ENCODE measurements at regions not wholly inside any gene's neighbourhood (a gene's known extent, or its start where the extent isn't known, plus 50 kb on each side); places are given as distances from the start of the nearest gene placed in this dataset.
"Not testable (repeated sequence)": the region's sequence is repeated elsewhere in the genome, so short reads cannot be mapped to it uniquely, and the experiment has no call there.

DNA sequence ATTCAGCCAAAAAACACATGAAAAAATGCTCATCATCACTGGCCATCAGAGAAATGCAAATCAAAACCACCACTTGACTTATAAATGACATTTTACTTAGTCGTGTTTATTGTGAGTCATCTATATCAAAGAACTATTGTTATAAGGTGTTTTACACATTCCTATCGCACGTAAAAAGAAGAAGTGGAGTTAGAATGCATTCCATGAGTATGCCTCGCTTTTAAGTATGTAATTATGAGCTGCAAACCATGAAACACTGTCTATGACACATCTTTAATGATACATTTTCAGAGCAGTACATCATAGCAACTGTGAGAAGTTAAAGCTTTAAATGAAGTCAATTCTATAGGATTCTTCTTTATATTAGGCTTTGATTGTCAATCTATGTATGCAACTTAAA lies 614.3 kb upstream of the ADAMTS5 start:
- DNase-seq = no peak

DNA sequence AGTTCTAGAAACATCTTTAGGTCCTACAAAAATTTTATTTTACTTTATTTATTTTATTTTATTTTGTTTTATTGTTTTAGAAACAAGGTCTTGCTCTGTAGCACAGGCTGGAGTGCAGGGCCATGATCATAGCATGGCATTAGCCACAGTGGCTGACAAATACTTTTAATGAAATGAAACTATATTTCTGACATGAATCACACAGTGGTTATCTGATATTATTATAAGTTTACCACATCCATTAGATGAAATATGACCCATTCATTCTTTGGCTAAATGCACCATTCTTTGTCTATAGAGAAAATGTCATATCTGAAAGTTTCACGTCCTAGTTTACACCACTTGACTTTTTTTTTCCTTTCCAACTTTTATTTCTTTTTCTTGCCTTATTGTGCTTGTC lies 613.4 kb upstream of the ADAMTS5 start:
- no peak for DNase-seq

DNA sequence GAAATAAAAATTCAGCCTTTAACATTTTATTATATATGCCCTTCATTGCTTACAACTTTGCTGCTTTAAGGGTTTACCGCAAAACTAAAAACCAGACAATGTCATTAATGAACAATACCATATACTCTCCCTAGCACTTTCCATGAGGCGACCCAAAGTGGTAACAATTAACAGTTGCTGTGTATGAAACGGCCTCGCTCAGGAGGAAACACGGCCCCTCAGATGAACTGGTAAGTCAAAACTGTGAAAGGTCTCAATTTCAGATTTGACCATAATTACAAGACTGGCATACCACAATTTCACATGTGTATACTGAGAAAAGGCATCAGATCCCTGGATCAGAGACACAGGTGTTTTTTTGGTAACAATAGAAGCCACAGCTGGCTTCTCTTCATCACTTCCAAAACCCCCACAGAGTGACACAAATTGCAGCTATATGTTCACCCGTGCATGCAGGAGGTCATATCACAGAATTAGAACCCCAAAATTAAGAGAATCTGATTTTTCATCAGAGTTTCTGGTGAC lies 611.9 kb upstream of the ADAMTS5 start:
- no peak for DNase-seq

- DNase-seq = no peak
These were observed 605.8 kb upstream of the ADAMTS5 start for GRCh38 chr21:27572696-27573095.

GRCh38 chr21:27571706-27572105 lies 604.8 kb upstream of the ADAMTS5 start:
- no peak for DNase-seq

DNA sequence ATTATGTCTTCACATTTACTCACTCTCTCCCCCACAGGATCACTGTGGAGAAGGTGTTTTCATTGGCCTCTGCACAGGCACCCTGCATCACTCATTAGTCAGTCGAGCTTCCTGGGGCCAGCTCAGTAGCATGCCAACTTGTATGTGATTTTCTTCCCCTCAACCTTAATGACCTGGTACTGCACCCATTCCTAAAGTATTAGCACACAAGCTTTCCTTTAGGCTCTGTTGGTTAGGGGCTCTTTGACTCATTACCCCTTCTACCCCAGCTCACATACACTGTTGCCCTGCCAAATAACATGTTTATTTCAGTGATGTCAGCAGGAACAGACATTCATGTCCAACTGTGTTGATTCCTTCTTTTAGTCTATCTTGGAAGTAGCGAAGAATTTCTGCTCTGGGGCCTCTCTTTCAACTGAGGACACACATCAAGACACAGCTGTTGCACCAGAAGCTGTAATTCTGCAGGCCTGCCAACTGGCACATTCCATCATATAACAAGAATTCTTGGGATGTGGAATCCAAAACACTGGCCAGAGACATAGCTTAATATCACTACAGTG lies 603.5 kb upstream of the ADAMTS5 start:
- no peak for DNase-seq

DNA sequence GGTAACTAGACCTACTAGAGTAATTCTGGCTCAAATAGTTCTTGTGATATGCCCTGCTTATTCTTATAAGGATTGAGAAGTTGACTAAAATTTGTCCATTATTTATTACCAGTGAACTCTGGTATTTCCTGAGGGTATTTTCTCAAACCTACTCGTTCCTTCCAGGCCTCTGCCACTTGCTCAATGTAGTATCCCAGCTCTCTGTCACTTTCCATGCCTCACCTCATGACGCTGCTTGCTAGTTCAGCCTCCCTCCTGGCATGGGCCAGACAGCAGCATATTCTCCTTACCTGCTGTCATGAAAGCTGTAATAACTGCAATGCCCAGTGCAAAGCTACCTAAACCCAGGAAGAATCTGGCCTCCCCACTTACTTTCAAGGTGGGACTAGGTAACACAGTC lies 602.9 kb upstream of the ADAMTS5 start:
- no peak for DNase-seq

DNA sequence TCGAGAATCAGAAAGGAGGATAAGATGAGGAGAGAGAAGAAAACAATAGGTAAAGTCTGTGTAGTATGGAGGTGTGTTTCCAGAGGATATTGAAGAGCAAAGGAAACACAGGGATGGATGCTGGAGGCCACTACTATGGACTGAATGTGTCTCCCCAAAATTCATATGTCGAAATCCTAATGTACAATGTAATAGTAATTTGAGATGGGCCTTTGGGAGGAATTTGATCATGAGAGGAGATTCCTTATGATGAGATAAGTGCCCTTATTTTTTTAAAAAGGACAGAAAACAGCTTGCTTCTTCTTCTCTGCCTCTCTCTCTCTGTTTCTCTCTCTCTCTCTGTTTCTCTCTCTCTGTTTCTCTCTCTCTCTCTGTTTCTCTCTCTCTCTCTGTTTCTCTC lies 602.2 kb upstream of the ADAMTS5 start:
- no peak for DNase-seq

GRCh38 chr21:27567381-27567780 lies 600.5 kb upstream of the ADAMTS5 start:
- no peak for DNase-seq

DNA sequence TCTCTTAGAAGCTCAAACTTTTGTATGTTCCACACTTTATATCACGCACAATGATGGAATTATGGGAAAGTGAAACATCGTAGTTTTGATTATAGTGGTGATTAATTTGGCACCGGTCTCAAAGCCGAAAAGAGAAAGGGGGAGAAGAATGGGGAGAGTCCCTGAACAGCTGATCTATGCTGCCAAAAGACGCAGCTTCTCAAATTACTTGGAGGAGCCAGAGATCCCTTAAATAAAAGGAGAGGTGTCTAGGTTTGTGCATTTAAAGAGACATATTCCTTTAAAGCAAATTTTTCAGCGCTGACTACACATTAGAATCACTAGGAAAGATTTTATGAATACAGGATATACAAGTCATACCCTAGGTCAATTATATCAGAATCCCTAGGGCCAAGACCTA lies 599.6 kb upstream of the ADAMTS5 start:
- no peak for DNase-seq

DNA sequence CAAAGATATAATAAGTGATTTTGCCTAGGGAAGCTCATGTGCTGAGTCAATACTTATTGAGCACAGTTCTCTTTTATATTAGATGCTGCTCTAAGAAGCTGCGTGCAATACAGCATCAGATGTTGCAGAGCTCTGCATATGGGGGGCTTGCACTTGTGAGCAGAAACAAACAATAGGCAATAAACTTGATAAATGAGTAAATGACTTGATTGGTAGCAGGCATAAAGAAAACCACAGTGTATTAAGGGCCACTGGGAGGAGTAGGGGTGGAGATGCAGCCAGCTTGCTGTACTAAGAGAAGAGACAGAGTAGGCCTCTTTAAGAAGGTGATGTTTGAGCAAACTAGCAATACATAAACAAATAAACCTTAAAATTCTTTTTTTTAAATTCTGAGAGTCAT lies 598.5 kb upstream of the ADAMTS5 start:
- DNase-seq = no peak

- DNase-seq = no peak
These were observed 597.9 kb upstream of the ADAMTS5 start for GRCh38 chr21:27564684-27565301.

DNA sequence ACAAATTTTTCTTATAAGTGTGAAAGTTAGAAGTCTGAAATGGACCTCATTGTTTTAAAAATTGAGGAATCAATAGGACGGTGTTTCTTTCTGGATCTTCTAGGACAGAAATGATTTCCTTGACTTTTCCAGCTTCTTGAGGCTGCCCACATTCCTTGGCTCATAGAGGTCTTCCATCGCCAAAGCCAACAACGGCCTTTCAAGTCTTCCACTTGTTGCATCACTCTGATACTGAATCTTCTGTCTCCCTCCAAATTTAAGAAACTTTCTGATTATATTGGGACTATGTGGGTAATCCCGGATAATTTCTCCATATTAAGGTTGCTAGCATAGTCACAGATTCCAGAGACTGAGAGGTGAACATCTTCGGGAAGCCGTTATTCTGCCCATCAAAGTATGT lies 595.4 kb upstream of the ADAMTS5 start:
- DNase-seq = no peak

DNA sequence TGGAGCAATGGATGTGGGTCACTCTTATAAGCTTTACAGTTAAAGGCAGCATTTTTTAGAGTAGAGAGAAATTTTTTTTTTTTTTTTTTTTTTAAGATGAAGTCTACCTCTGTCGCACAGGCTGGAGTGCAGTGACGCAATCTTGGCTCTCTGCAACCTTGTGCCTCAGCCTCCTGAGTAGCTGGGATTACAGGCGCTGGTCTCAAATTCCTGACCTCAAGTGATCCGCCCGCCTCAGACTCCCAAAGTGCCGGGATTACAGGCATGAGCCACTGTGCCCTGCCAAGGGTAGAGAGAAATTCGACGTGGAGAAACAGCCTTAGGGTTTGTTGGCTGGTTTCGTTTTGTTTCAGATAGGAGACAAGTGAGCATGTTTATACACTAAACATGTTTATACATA lies 594.2 kb upstream of the ADAMTS5 start:
- DNase-seq = no peak

- DNase-seq = no peak
These were observed 590.5 kb upstream of the ADAMTS5 start for GRCh38 chr21:27557356-27557755.

- DNase-seq = no peak
These were observed 589.1 kb upstream of the ADAMTS5 start for GRCh38 chr21:27555996-27556395.

- no peak for DNase-seq
These were observed 583.4 kb upstream of the ADAMTS5 start for GRCh38 chr21:27550287-27550686.

GRCh38 chr21:27548486-27548885 lies 581.6 kb upstream of the ADAMTS5 start:
- DNase-seq = no peak

DNA sequence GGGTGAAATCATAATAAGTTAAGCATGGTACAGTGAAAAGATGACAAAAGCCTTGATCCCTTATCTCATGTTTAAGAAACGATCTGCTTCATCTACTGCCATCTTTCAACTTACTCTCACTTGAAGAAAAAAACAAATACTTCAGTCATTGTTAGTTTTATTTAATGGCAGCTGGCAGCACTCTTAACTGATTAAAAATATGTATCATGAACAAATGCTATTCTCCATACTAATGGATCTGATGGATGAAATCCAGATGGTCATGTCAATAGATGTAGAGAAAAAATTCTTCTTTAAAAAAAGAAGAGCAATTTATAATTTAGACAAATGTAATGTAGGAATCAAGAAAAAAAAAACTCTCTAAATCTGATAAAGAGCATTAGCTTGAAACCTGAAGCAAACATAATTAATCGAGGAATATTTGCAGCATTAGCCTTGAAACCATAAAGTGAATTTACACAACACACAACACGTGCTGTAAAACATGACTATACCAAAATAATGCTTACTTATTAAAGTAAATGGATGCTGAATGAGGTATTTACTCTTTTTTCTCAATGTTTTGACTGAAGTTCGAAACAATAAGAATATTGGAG lies 579.0 kb upstream of the ADAMTS5 start:
- DNase-seq = no peak

- not testable (repeated sequence) for DNase-seq
These were observed 575.2 kb upstream of the ADAMTS5 start for GRCh38 chr21:27542126-27542525.

DNA sequence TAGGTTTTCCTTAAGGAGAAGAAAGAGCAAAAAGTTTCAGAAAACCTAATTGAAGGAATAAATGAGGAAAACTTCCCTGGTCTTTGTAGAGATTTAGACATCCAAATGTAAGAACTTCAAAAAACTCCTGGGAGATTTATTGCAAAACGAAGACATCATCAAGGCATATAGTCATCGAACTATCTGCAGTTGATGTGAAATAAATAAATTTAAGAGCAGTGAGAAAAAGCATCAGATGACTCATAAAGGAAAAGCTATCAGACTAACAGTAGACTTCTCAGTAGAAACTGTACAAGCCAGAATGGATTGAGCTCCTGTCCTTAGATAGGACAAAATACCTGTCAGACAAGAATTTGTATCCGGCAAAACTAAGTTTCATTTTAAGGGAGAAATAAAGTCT lies 569.4 kb upstream of the ADAMTS5 start:
- DNase-seq = no peak

DNA sequence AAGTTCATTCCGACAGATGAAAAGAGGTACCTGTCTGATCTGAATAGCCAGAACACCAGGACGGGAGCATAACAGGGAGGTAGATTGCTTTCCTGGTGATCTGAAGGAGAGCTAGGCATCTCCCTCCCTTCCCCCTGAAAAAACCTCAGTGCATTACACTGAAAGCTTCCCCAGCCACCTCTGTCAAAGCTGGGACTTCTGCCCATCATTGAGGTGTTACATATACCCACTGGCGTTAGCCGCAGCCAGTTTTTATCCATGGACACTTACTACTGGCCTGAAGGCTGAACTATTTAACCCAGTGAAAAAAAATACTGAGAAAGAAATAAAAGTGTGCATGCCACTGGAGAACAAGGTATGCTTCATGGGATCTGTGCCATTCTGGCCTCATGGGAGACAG lies 568.3 kb upstream of the ADAMTS5 start:
- no peak for DNase-seq

DNA sequence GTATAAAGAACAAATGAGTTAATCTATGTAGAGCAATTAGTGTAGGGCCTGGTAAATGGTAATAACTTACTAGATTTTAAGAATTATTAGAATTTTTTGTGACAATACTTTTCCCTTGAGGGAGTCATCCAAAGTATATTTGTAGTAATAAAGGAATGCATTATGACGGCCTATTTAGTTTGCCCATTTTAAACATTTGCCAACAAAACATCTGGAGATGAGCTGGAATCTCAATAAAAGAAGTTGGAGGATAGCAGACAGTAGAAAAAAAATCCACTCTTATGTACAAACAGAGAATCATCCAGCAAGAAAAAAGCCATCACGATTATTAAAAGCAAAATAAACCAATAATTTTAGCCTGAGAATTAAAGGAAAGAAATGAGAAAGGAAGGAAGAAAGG lies 567.3 kb upstream of the ADAMTS5 start:
- no peak for DNase-seq

- no peak for DNase-seq
These were observed 565.2 kb upstream of the ADAMTS5 start for GRCh38 chr21:27532076-27532475.

GRCh38 chr21:27528697-27529096 lies 561.8 kb upstream of the ADAMTS5 start:
- DNase-seq = no peak

All from CD4-positive, alpha-beta T cell treated with Interferon gamma for 1 hour (primary cell).